ENCODE measurements at regions not wholly inside any gene's neighbourhood (a gene's known extent, or its start where the extent isn't known, plus 50 kb on each side); places are given as distances from the start of the nearest gene placed in this dataset.

DNA sequence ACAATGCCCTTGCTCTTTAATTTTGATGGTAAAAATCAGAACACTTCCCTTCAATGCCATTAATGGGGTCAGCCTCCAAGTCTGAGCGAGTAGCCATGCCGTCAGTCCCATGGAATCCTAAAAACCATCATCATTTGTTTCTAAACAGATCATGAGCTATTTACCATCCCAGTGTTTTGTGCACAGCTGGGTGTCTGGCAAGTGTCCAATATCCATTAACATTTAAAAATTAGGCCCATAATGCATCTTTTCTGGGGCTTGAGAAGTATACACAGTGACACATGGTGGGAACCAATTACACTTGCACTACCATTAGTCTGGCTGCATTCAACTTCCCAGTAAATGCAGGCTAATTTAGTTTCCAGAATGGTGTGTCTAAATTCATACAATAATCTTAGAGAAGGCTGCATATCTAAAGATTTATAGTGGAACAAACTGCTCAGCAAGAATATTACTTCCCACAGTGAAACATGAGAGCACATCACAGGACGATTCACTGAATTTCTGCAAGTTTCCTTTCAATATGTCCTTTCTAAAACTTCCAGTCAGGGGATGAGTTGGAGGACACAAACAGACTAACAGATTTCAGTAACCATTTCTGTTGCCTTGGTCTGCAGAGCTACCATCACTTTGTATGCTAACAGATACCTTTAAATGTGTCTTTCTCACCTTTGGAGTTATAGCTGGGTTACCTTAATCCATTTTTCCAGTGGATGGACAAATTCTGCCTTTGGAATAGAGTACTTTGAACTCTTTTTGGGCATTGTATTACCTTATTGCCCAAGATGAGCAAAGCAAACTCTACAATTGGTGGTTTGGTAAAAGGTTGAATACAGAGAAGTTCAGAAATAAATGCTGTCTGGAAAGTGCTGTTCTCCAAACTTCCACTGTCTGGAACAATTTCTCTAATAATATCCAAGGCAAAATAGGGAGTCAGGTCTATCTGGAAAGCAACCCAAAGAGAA lies 258.0 kb downstream of the PTBP2 start:
- ATAC-seq (no peak), DNase-seq (no peak)
- Mint-ChIP-seq H3K27ac (no peak overlapping the region), H3K4me1 (no peaks in the 10 kb centered on the region), H3K4me3 (no peak overlapping the region), H3K27me3 (peaks cover 2 to 19% (median 13%) of the 10 kb centered on the region in 5 donors), H3K9me3 (peaks cover 0 to 2% (median 0%) of the 10 kb centered on the region in 11 donors), H3K36me3 (no peaks in the 10 kb centered on the region)
- ChIA-PET CTCF (no interaction called here), POLR2A (no interaction called here)
- Histone ChIP-seq H3K36me3 (ENCODE audit: control insufficient read depth in 2 of 3, insufficient read depth in 3 of 3, low read length in 3 of 3) (no peaks in the 10 kb centered on the region), H3K9me3 (ENCODE audit: control insufficient read depth in 2 of 3, low read length in 3 of 3) (no peaks in the 10 kb centered on the region), H3K4me1 (ENCODE audit: control insufficient read depth in 2 of 2, insufficient read depth in 2 of 2, low read length in 2 of 2) (no peaks in the 10 kb centered on the region), H3K27me3 (ENCODE audit: control insufficient read depth in 2 of 2, insufficient read depth in 2 of 2, low read length in 2 of 2) (no peaks in the 10 kb centered on the region), H3K27ac (ENCODE audit: low read depth, low read length) (no peak overlapping the region), H3K4me3 (ENCODE audit: low read length) (no peak overlapping the region)
- intact Hi-C loops (cut with micrococcal nuclease), result no loop called here

DNA sequence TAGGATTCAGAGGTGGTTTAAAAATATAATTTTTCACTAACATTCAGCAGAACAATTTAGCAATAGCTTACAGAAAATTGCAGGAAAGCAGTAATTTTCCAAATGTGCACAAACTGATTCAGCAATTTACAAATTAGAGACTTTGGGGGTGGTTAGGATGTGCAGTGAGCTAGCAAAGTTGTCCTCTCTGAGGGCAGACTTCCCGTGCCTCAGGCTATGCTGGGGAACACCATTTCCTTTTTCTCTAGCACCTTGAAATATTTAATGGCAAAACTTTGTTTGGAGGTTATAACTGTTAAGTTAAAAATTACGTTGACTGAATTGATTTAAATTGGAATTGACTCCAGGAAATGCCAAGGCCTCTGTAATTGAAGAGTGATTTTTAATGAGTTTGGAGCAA lies 258.9 kb downstream of the PTBP2 start:
- H3K27me3 Mint-ChIP-seq, result peaks cover 2 to 24% (median 10%) of the 10 kb centered on the region in 5 donors
- CTCF ChIA-PET, result no interaction called here
- Histone ChIP-seq H3K9me3 (ENCODE audit: control insufficient read depth in 2 of 3, low read length in 3 of 3) (no peaks in the 10 kb centered on the region), H3K36me3 (ENCODE audit: control insufficient read depth in 2 of 3, insufficient read depth in 3 of 3, low read length in 3 of 3) (no peaks in the 10 kb centered on the region), H3K4me1 (ENCODE audit: control insufficient read depth in 2 of 2, insufficient read depth in 2 of 2, low read length in 2 of 2) (no peaks in the 10 kb centered on the region), H3K27me3 (ENCODE audit: control insufficient read depth in 2 of 2, insufficient read depth in 2 of 2, low read length in 2 of 2) (no peaks in the 10 kb centered on the region), H3K4me3 (ENCODE audit: low read length) (no peak overlapping the region), H3K27ac (ENCODE audit: low read depth, low read length) (no peak overlapping the region)
- H3K27ac Mint-ChIP-seq, result no peak overlapping the region
- H3K4me3 Mint-ChIP-seq, result no peak overlapping the region
- peaks cover 0 to 7% (median 0%) of the 10 kb centered on the region in 5 donors for H3K36me3 Mint-ChIP-seq
- peaks cover 0 to 7% (median 2%) of the 10 kb centered on the region in 11 donors for H3K9me3 Mint-ChIP-seq
- intact Hi-C loops (cut with micrococcal nuclease), result no loop called here
- POLR2A ChIA-PET, result no interaction called here
- DNase-seq, result no peak
- H3K4me1 Mint-ChIP-seq, result no peaks in the 10 kb centered on the region
- no peak for ATAC-seq

DNA sequence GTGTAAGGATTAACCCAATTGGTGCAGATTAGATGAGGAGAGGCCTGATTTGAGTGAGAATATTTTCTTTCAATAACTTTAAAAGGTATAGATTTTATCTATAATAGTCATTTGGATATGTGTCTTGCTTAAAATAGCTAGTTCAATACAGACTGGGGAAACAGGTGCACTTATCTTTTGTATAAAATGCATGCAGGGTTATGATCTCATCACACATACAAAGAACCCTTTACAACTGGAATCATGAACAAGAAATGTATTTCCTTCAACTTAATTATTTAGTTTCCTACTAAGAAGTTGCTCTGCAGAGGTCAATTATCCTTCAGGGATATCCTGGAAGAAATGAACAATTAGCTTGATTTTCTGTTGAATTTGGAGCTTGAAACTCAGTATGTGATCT lies 259.6 kb downstream of the PTBP2 start:
- Histone ChIP-seq H3K27me3 (ENCODE audit: control insufficient read depth in 2 of 2, insufficient read depth in 2 of 2, low read length in 2 of 2) (no peaks in the 10 kb centered on the region), H3K9me3 (ENCODE audit: control insufficient read depth in 2 of 3, low read length in 3 of 3) (no peaks in the 10 kb centered on the region), H3K36me3 (ENCODE audit: control insufficient read depth in 2 of 3, insufficient read depth in 3 of 3, low read length in 3 of 3) (no peaks in the 10 kb centered on the region), H3K4me1 (ENCODE audit: control insufficient read depth in 2 of 2, insufficient read depth in 2 of 2, low read length in 2 of 2) (no peaks in the 10 kb centered on the region), H3K27ac (ENCODE audit: low read depth, low read length) (no peak overlapping the region), H3K4me3 (ENCODE audit: low read length) (no peak overlapping the region)
- DNase-seq, result no peak
- ATAC-seq, result no peak
- POLR2A ChIA-PET, result no interaction called here
- H3K27ac Mint-ChIP-seq, result no peak overlapping the region
- H3K4me3 Mint-ChIP-seq, result no peak overlapping the region
- H3K9me3 Mint-ChIP-seq, result peaks cover 0 to 9% (median 2%) of the 10 kb centered on the region in 11 donors
- H3K27me3 Mint-ChIP-seq, result peaks cover 2 to 18% (median 10%) of the 10 kb centered on the region in 5 donors
- H3K4me1 Mint-ChIP-seq, result no peaks in the 10 kb centered on the region
- intact Hi-C loops (cut with micrococcal nuclease), result no loop called here
- CTCF ChIA-PET, result no interaction called here
- H3K36me3 Mint-ChIP-seq, result peaks cover 0 to 8% (median 0%) of the 10 kb centered on the region in 5 donors

DNA sequence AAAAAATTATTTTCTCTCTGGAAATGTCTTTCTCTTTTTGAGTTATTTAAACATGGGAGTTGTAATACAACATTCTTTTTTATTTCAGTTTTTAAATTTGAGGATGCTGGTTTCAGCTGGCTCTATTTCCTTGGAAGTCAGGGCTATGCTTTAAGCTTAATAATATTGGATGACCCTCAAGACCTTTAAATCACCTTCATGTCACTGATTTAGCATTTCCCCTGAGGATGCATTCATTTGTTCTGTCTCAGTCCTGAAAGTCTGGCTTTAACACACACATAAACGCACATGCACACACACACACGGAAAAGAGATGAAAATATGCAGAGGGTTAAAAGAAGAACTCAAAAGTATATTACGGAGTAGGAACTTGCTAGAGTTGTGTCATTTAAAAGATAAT lies 260.5 kb downstream of the PTBP2 start:
- Histone ChIP-seq H3K27ac (ENCODE audit: low read depth, low read length) (no peak overlapping the region), H3K4me3 (ENCODE audit: low read length) (no peak overlapping the region), H3K27me3 (ENCODE audit: control insufficient read depth in 2 of 2, insufficient read depth in 2 of 2, low read length in 2 of 2) (no peaks in the 10 kb centered on the region), H3K36me3 (ENCODE audit: control insufficient read depth in 2 of 3, insufficient read depth in 3 of 3, low read length in 3 of 3) (no peaks in the 10 kb centered on the region), H3K9me3 (ENCODE audit: control insufficient read depth in 2 of 3, low read length in 3 of 3) (no peaks in the 10 kb centered on the region), H3K4me1 (ENCODE audit: control insufficient read depth in 2 of 2, insufficient read depth in 2 of 2, low read length in 2 of 2) (no peaks in the 10 kb centered on the region)
- Mint-ChIP-seq H3K4me3 (no peak overlapping the region), H3K9me3 (peaks cover 0 to 9% (median 3%) of the 10 kb centered on the region in 11 donors), H3K27ac (no peak overlapping the region), H3K36me3 (peaks cover 0 to 8% (median 0%) of the 10 kb centered on the region in 5 donors), H3K27me3 (peaks cover 0 to 18% (median 8%) of the 10 kb centered on the region in 5 donors), H3K4me1 (no peaks in the 10 kb centered on the region)
- no peak for DNase-seq
- ChIA-PET POLR2A (no interaction called here), CTCF (no interaction called here)
- no peak for ATAC-seq
- intact Hi-C loops (cut with micrococcal nuclease), result no loop called here

DNA sequence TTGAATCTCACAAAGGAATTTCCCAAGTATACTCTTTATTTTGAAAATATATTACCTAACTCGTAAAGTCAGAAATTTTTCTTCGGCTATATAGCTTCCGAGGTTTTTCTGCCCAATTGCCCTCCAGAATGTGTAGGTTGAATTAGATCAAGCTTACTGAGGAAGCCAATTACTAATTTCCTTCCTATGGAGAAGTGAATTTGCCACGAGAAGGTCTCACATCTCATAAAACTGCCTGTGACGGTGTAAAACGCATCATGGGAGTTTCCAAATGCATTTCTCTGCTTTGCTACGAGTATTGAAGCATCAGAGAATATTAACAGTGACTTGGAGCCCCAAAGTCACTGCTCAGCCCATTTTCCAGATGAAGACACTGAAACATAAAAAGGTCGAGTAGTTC lies 262.3 kb downstream of the PTBP2 start:
- peaks cover 0 to 13% (median 3%) of the 10 kb centered on the region in 11 donors for H3K9me3 Mint-ChIP-seq
- Histone ChIP-seq H3K4me1 (ENCODE audit: control insufficient read depth in 2 of 2, insufficient read depth in 2 of 2, low read length in 2 of 2) (no peaks in the 10 kb centered on the region), H3K27ac (ENCODE audit: low read depth, low read length) (no peak overlapping the region), H3K36me3 (ENCODE audit: control insufficient read depth in 2 of 3, insufficient read depth in 3 of 3, low read length in 3 of 3) (no peaks in the 10 kb centered on the region), H3K4me3 (ENCODE audit: low read length) (no peak overlapping the region), H3K9me3 (ENCODE audit: control insufficient read depth in 2 of 3, low read length in 3 of 3) (no peaks in the 10 kb centered on the region), H3K27me3 (ENCODE audit: control insufficient read depth in 2 of 2, insufficient read depth in 2 of 2, low read length in 2 of 2) (no peaks in the 10 kb centered on the region)
- intact Hi-C loops (cut with micrococcal nuclease), result no loop called here
- DNase-seq (no peak), ATAC-seq (no peak)
- H3K36me3 Mint-ChIP-seq, result peaks cover 0 to 8% (median 0%) of the 10 kb centered on the region in 5 donors
- H3K27me3 Mint-ChIP-seq, result peaks cover 2 to 28% (median 16%) of the 10 kb centered on the region in 5 donors
- no peaks in the 10 kb centered on the region for H3K4me1 Mint-ChIP-seq
- no peak overlapping the region for H3K27ac Mint-ChIP-seq
- ChIA-PET CTCF (no interaction called here), POLR2A (no interaction called here)
- no peak overlapping the region for H3K4me3 Mint-ChIP-seq

DNA sequence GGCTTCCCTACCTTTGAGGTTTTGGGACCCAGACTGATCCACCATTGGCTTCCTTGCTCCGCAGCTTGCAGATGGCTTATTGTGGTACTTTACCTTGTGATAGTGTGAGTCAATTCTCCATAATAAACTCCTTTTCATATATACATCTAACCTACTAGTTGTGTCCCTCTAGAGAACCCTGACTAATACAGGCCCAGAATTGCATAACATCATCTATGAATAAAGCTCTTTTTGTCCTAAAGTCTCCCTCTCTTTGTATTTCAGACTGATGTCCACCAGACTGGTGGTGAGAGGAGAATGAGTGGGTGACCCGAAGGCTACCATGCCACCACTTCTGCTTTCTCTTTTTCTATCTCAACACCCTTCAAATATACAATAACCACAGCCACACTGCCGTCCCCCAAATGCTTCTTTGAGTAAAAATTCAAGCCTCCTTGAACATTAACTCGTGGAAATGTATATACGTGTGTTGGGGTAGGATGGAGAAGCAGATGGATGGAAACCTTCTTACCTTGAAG lies 265.7 kb downstream of the PTBP2 start:
- ChIA-PET POLR2A (no interaction called here), CTCF (no interaction called here)
- Mint-ChIP-seq H3K27me3 (peaks cover under 1 to 35% (median 20%) of the 10 kb centered on the region in 5 donors), H3K4me3 (no peak overlapping the region), H3K36me3 (peaks cover 0 to 8% (median 0%) of the 10 kb centered on the region in 5 donors), H3K4me1 (no peaks in the 10 kb centered on the region), H3K27ac (no peak overlapping the region), H3K9me3 (peaks cover 0 to 13% (median 3%) of the 10 kb centered on the region in 11 donors)
- Histone ChIP-seq H3K4me3 (ENCODE audit: low read length) (no peak overlapping the region), H3K4me1 (ENCODE audit: control insufficient read depth in 2 of 2, insufficient read depth in 2 of 2, low read length in 2 of 2) (no peaks in the 10 kb centered on the region), H3K36me3 (ENCODE audit: control insufficient read depth in 2 of 3, insufficient read depth in 3 of 3, low read length in 3 of 3) (no peaks in the 10 kb centered on the region), H3K9me3 (ENCODE audit: control insufficient read depth in 2 of 3, low read length in 3 of 3) (no peaks in the 10 kb centered on the region), H3K27me3 (ENCODE audit: control insufficient read depth in 2 of 2, insufficient read depth in 2 of 2, low read length in 2 of 2) (peaks cover 0 to 4% of the 10 kb centered on the region in 2 donors), H3K27ac (ENCODE audit: low read depth, low read length) (no peak overlapping the region)
- no peak for ATAC-seq
- intact Hi-C loops (cut with micrococcal nuclease), result no loop called here
- DNase-seq, result no peak

DNA sequence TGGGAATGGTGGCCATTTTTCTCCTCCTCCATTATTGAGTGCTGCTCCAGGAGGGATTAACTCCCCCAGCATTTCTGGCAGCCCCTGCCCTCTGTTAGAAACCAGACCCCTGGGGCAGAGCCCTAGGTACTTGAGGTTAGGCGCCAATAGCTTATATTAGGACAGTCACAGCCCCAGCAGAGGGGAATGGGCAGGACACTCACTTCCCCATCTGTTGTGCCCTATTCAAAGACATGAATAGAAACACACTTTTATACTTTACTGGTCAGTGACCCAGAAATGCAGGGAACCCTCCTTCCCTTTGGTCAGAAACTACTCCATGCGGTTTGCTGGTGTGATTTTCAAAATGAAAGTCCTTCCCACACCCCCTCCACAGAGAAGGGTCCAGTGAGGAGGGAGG lies 267.7 kb downstream of the PTBP2 start:
- no peak overlapping the region for H3K4me3 Mint-ChIP-seq
- Histone ChIP-seq H3K27ac (ENCODE audit: low read depth, low read length) (no peak overlapping the region), H3K9me3 (ENCODE audit: control insufficient read depth in 2 of 3, low read length in 3 of 3) (no peaks in the 10 kb centered on the region), H3K36me3 (ENCODE audit: control insufficient read depth in 2 of 3, insufficient read depth in 3 of 3, low read length in 3 of 3) (no peaks in the 10 kb centered on the region), H3K27me3 (ENCODE audit: control insufficient read depth in 2 of 2, insufficient read depth in 2 of 2, low read length in 2 of 2) (peaks cover 0 to 4% of the 10 kb centered on the region in 2 donors), H3K4me1 (ENCODE audit: control insufficient read depth in 2 of 2, insufficient read depth in 2 of 2, low read length in 2 of 2) (no peaks in the 10 kb centered on the region), H3K4me3 (ENCODE audit: low read length) (no peak overlapping the region)
- no peaks in the 10 kb centered on the region for H3K4me1 Mint-ChIP-seq
- intact Hi-C loops (cut with micrococcal nuclease), result no loop called here
- peaks cover 0 to 13% (median 3%) of the 10 kb centered on the region in 11 donors for H3K9me3 Mint-ChIP-seq
- no peak for DNase-seq
- ChIA-PET POLR2A (no interaction called here), CTCF (no interaction called here)
- H3K27ac Mint-ChIP-seq, result no peak overlapping the region
- H3K27me3 Mint-ChIP-seq, result peaks cover 7 to 46% (median 32%) of the 10 kb centered on the region in 5 donors
- peaks cover 0 to 8% (median 0%) of the 10 kb centered on the region in 5 donors for H3K36me3 Mint-ChIP-seq
- ATAC-seq, result no peak
